ENCODE measurements at regions not wholly inside any gene's neighbourhood (a gene's known extent, or its start where the extent isn't known, plus 50 kb on each side); places are given as distances from the start of the nearest gene placed in this dataset.
"Not testable (repeated sequence)": the region's sequence is repeated elsewhere in the genome, so short reads cannot be mapped to it uniquely, and the experiment has no call there.

- no peak for DNase-seq
Observed at GRCh38 chr2:116935097-116935814, 879.2 kb upstream of the DDX18 start.

DNA sequence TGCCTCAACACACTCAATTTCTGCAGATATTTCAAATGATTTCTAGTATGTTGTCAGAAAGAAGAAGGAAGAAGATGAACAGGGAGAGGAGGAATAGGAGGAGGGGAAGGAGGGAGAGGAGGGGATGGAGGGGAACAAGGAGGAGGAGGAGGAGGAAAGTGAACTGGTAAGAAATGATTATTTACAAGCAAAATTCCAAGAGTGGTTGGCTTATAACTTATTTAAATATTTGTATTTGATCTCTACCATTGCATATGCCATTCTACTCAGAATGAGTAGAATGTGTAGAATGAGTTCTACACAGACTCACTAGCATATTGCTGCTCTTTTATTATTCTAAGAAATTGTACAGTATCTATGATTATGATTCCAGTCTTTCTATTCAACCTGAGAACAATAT, 866.2 kb upstream of the DDX18 start:
- no peak for DNase-seq

GRCh38 chr2:116949249-116949648, 865.2 kb upstream of the DDX18 start:
- no peak for DNase-seq

DNA sequence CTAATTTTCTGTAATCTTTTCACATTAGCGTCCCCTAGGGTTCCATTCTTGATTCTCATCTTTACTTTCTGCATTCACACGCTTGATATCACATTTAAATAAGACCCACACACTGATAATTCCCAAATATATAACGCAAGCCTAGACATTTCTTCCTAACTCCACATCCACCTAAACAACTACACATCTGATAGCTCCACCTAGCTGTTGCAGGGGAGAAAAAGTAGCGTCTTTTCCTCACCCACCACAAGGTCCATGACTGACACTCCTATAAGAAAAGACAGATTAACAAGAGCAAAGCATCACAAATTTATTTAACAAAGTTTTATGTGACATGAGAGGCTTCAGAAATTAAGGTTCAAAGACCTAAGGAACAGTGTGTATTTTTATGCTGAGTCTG, 862.2 kb upstream of the DDX18 start:
- no peak for DNase-seq

- DNase-seq = no peak
Observed at GRCh38 chr2:116955646-116956045, 858.8 kb upstream of the DDX18 start.

DNA sequence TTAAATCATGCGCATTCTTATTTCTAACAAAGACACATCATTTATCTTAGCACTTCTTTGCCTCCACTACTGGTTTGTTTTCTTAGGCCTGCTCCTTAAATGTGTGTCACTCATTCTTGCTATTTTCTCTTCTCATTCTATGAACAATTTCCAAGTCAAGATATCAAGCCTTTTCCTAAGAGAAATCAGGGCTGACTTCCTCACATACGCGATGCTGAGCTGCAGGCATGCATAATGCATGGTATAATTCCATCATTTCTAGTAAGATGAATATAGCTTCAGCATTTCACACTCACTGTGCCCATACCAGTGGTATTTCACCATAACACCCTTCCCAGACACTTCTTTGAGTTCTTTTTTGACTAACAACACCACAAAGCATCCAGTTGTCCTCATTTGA, 838.9 kb upstream of the DDX18 start:
- DNase-seq = no peak

- no peak for DNase-seq
Observed at GRCh38 chr2:116979916-116980764, 834.4 kb upstream of the DDX18 start.

- DNase-seq = no peak
Observed at GRCh38 chr2:116987447-116987846, 827.0 kb upstream of the DDX18 start.

DNA sequence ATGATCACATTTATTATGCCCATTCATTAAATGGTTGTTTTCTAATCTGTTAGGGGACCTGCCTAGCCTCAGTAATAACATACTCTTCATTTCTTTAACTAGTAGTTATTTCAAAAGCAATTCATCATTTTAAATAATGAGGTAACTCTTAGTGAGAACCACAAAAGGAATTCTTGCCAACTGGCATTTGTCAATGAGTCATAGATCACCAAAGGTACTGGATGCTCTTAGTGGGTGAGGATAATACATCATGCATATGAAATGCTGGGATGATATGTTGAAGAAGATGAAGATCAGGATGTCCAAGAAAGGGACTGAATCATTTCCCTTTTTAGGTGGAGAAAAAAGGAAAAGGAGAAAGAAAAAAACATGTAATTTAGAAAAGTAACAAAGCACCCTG, 826.2 kb upstream of the DDX18 start:
- no peak for DNase-seq

DNA sequence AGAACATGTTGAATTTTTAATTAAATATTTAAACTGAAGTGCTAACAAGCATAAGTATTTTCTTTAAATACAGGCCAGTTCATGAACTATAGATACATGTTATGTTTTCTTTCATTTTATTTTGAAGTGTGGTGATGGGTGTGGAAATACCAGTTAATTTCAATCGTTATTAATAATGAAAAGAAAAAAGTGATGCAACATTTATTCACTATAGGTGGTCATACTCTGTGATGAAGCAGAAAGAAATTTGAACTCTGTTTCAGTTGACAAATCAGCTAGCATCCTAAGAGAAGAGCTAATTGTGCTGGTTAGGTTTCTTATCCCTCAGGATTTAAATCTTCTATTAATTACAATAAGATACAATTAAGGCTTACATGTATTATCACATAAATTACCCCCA, 795.1 kb upstream of the DDX18 start:
- DNase-seq = no peak

DNA sequence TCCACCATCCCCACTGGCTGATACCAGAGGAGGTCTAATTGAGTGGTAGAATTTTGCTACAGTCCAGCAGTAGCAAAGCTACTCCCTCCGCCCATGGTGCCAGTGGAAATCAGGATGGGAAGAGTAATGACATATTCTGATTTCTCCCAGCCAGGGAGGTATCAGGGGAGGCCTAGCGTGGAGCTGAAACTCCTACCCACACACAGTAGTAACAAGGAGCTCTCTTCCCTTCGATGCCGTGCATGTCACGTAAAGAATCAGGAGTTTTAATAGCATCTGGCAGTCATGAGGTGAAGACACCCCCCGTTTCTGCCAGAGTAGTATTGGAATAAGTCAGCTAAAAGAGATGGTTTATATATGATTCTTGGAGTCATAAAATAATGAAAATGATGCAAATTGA, 786.8 kb upstream of the DDX18 start:
- DNase-seq = no peak

- not testable (repeated sequence) for DNase-seq
Observed at GRCh38 chr2:117028708-117029107, 785.8 kb upstream of the DDX18 start.

GRCh38 chr2:117055499-117056375, 758.8 kb upstream of the DDX18 start:
- no peak for DNase-seq

GRCh38 chr2:117056376-117056748, 758.1 kb upstream of the DDX18 start:
- DNase-seq = no peak

DNA sequence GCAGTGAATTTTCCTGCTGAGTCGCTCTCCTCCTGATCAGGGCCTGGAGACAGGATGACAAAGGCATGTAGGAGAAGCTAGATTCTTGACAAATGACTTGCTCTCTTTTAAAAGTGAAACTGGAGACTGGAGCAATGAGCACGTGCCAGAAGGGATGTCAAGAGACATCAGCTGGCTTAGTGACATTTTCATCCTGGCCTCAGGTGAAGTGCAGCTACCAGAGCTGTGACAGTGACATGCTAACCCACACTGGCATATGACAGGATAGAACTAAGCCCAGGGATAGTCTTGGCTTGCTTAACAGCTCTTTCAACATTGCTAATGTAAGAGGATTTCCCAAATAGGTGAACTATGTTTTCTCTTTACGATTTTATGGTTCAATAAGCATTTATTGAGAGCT, 757.5 kb upstream of the DDX18 start:
- no peak for DNase-seq

- DNase-seq = no peak
Observed at GRCh38 chr2:117058366-117058765, 756.1 kb upstream of the DDX18 start.

DNA sequence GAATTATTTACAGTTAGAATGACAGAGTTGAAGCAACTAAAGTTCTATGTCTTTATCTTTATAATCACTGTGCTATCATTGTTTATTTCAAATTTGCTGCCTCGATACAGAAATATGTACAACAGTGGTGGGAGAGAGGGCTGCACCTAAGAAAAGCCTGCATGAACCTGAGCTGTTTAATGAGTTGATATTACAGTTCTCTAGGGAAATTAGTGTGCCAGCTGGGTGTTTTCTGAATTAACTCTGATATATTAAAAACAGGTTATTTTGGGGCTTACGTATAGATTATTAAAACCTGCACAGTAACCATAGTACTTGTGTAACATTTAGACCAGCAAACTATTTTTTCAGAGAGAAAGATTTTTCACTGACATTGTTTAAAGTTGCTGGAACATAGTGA, 750.5 kb upstream of the DDX18 start:
- no peak for DNase-seq

GRCh38 chr2:117065912-117066311, 748.6 kb upstream of the DDX18 start:
- no peak for DNase-seq

DNA sequence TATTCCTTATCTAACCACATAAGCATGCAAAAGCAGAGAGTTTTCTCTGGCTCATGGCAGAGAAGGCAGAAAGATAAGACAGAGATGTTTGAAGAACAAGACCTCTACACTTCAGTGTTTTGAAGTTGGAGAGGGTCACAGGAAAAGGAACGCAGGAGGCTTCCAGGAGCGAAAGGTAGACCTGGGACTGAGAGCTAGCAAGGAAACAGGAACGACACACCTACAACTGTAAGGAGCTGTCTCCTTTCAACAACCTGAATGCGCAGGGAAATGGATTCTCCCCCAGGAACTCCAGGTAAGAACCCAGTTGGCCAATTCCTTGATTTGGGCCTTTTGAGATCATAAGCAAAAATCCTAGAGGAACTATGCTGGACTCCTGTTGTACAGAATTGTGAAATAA, 746.6 kb upstream of the DDX18 start:
- no peak for DNase-seq

DNA sequence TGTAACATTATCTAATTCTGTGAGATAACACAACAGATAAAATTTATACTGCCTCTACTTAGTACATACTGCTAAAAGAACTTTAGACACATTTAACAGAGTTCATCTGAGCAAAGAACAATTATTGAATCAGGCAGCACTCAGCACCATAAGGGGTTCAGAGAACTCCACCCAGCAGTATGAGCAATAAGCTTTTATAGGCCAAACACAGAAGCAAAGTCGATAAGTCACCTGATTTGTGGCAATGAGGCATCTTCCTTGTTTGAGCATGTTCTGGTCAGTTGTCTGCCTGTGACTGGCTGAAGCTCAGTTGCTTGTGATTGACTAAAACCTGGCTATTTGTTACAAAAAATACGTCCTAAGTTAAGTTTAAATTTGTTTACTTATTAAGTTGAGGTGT, 746.1 kb upstream of the DDX18 start:
- DNase-seq = no peak

GRCh38 chr2:117071556-117072102, 742.9 kb upstream of the DDX18 start:
- DNase-seq = no peak

DNA sequence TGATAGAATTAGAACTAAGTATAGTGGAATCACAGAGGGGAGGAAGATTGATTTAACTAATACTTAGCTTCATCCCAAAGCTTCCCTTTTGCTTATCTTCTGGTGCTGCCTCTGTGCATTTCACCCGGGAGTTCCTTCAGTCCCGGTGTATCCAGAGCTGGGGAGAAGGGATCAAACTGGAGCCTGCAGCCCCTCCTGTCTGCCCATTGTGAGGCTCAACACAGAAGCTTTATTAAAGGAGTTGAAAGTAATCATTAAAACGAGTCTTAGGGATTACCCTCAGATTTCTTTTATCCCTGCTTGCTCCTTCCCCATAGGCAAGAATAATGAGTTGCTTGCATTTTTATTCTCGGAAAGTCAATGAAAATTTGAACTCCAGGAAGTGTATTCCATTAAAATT, 739.7 kb upstream of the DDX18 start:
- DNase-seq = no peak

GRCh38 chr2:117085256-117085655, 729.2 kb upstream of the DDX18 start:
- no peak for DNase-seq
